ENCODE measurements at regions not wholly inside any gene's neighbourhood (a gene's known extent, or its start where the extent isn't known, plus 50 kb on each side); places are given as distances from the start of the nearest gene placed in this dataset.

DNA sequence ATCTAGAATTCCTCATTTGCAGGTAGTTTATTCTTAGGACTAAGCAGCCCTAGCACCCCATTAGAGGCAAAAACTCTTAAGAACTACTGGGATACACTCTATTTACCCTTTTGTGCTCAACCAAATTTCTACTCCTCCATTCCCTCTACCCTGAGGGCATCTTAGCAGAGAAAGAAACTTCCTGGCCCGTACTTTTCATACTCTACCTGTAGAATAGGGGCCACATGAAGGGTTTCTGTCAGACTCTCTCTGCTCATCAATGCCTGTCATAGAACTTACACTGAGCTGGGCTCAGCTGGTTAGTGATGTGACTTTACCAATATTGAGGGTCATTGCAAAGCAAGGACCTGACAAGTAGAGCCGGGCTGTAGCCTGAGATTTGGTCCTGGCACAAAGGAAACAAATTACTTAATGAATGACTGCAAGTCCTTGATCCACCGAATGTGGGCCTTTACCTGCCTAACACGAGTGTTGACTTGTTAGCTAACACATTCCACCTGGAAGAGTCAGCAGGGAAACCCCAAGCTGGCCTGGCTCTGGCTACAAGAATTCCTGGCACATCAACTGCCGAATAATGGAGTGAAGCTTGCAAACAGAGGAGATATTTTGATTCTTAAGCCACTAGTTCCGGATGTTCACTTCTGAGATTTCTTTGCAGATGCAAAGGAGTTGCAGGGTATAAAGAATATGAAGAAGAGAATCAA is 280.5 kb upstream of the JAG1 start:
- no peak for DNase-seq (ENCODE audit: low read depth)

DNA sequence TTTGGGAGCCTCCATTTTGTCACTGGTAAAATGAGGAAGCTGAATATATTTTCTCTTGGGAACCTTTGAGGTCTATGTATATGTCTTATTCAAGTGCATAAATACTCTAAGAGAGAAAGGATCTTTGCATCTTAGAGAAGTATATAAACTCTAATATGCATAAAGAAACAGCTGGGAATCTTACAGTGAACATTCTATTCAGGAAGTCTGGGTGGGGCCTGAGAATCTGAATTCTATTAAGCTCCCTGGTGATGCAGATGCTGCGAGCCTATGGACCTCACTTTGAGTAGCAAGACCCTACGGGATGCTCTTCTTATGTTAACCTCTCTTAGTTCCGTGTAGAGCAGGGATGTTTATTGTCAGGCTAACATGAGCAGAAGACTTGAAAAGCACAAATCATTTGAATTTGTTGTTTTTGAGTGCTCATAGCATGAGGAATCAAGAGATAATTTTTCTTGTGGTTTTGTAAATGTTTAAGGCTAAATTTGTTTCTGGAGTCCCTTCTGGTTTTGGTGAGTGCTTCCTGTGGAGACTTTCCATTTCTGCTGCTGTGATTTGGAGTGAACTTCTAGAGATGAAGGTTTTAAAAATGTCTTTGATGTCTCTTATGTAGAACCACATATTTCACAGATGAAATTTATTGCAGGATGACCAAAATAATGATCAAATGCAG is 281.2 kb upstream of the JAG1 start:
- DNase-seq (ENCODE audit: low read depth) = no peak

DNA sequence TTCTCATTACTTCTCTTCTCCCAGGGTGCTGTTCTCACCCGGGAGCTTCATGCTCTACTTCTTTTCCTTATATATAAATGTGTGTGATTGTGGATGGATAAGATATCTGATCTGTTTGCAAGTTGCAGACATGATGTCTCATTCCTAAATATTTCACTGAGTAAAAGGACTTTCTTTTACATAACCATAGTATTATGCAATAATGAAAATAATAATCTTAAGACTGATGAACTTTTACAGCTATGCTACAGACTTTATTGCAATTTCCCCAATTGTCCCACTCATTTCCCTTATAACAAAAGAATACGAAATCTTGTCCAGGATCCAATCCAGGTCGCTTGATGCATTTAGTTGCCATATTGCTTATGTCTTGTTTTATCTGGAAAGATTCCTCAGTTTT is 284.5 kb upstream of the JAG1 start:
- DNase-seq (ENCODE audit: low read depth) = no peak

DNA sequence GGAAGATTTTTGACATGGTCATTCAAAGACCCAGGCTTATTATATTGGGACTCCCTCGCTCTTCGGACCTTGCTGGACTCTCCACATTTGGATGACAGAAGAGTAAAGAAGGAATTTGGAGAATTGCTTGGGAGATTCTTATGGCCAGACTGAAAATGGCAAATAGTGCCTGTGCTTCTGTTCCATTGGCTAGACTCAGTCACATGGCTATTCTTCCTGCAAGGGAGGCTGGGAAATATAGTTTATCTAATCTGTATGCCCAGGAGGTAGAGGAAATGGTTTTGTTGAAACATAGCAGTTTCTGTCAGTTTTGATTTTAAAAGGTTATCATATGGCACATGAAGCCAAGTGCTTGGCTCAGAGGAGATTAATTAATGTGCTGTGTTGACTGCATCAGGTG is 286.6 kb upstream of the JAG1 start:
- DNase-seq (ENCODE audit: low read depth) = no peak

GRCh38 chr20:10961651-10962288 is 288.0 kb upstream of the JAG1 start:
- no peak for DNase-seq (ENCODE audit: low read depth)

DNA sequence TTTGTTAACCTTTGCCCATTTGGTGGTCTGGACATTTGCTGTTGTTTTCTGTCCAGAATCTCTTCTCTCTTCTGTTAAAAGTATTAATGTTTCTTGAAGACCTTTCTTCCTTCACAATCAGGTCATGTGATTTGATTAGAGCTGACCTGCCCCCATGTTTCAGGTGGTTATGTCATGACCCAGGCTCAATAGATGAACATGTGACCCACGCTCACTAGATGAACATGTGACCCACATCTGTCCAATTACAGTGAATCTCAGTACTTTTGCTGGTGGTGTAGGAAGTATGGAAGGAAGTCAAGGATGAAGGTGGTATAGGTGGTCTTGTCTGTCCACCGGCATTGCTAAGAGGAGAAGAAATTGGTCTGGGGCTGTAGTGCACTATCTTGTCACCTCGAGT is 289.1 kb upstream of the JAG1 start:
- no peak for DNase-seq (ENCODE audit: low read depth)

GRCh38 chr20:10963717-10964266 is 290.0 kb upstream of the JAG1 start:
- DNase-seq (ENCODE audit: low read depth) = no peak

GRCh38 chr20:10965936-10966470 is 292.2 kb upstream of the JAG1 start:
- DNase-seq (ENCODE audit: low read depth) = no peak

DNA sequence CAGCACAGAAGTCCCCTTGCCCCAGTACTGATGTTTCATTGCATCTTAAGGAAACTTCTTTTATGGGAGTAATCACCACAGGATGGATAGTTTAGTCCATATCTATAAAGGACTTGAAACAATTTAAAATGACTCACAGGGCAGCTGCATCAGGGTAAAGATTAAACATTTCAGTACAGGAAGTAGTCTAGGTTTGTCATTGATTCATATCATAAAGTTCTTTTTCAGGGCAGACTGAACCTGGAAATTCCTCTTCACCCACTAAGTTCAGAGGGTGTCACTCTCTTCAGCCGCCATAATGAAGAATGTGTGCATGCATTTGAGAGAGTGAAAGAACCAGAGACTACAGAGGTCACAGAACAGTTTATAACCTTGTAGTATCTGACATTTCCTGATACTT is 296.3 kb upstream of the JAG1 start:
- no peak for DNase-seq (ENCODE audit: low read depth)

GRCh38 chr20:10971096-10971495 is 297.3 kb upstream of the JAG1 start:
- no peak for DNase-seq (ENCODE audit: low read depth)

DNA sequence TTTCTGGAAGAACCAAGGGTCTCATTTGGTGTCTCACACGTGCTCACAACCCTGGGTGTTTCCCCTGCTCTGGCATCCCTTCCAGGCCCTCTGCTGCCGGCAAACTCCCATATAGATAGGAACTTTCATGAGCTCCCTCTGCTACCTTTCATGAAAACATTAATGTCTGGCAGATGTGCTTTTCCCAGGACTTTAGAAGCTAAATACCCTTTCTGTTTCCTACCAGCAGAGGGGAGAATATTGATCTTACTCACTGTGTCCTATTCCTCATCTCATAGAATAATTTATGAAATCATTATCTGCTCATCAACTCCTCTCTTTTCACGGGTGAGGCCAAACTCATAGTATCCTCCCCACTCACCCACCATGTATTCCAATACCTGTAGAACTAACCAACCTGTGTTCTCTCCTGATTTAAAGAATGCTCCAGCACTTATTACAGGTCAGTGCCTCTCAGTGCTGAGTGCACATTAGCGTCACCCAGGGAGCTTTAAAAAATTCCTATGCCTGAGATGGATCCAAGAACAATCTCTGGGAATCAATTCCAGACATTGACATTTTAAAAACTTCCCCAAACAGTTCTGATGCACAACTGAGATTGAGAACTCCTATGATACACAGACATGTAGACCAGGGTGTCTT is 298.5 kb upstream of the JAG1 start:
- no peak for DNase-seq (ENCODE audit: low read depth)

DNA sequence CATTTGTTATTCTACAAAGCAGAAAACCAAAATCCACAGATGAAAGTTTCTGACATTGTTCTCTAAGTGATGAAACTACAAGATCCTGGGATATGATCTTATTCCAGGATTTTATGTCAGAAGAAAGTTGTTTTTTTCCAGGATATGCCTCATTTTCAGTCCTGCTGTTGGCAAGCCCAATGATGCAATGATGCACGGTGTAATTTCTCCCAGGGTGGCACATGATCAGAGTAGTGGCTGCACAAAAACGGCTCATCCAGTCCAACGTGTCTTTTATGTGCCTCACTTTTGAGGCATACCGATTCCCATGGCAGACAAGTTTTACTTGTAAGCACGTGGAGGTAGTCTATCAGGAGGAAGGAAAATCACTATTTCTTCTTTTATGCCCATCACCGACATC is 302.3 kb upstream of the JAG1 start:
- no peak for DNase-seq (ENCODE audit: low read depth)

- no peak for DNase-seq (ENCODE audit: low read depth)
These were observed 304.4 kb upstream of the JAG1 start for GRCh38 chr20:10978019-10978702.

DNA sequence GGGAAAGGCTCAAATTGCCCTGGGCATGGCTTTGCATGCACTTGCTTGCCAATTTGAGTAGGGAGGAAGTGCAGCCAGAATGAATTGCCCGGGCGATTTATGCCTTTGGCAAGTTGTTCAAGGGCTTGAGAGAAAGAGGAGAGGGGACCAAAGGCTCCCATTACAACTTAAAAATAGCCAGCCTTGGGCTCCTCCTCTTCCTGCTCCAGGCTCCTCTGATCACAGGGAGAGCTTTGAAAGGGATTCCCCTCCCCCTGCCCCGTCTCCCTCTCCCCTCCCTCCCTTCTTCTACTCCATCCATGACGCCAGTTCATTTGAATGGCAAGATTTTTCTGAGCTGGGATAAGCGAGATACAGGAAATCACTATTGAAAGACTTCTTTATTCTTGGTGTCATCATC is 304.9 kb upstream of the JAG1 start:
- DNase-seq (ENCODE audit: low read depth) = no peak

DNA sequence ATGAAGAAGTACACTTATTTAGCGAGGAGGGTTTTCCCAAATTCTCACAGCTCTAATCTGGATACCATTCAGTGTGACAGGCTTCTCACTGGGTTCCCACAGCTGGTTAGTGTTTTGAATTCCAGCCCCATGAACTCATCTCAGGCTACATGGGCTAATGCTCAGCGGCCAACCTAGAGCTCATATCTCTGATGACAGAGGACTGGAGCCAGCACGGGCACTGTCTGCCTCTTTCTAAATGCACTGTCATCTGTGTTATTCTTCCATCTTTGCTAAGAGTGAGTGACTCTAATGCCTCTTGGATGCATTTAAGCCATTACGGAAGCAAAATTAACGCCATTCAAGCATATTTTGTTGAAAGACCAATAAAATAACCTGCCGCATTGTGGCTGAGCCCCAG is 308.9 kb upstream of the JAG1 start:
- DNase-seq (ENCODE audit: low read depth) = no peak

GRCh38 chr20:10984294-10984693 is 310.5 kb upstream of the JAG1 start:
- DNase-seq (ENCODE audit: low read depth) = no peak

- no peak for DNase-seq (ENCODE audit: low read depth)
These were observed 311.1 kb upstream of the JAG1 start for GRCh38 chr20:10984913-10985312.

GRCh38 chr20:10985536-10985935 is 311.7 kb upstream of the JAG1 start:
- no peak for DNase-seq (ENCODE audit: low read depth)

- no peak for DNase-seq (ENCODE audit: low read depth)
These were observed 312.8 kb upstream of the JAG1 start for GRCh38 chr20:10986586-10986985.

- DNase-seq (ENCODE audit: low read depth) = no peak
These were observed 314.0 kb upstream of the JAG1 start for GRCh38 chr20:10987651-10988383.

Measured in CMK (cell line).